ENCODE measurements at regions not wholly inside any gene's neighbourhood (a gene's known extent, or its start where the extent isn't known, plus 50 kb on each side); places are given as distances from the start of the nearest gene placed in this dataset.

DNA sequence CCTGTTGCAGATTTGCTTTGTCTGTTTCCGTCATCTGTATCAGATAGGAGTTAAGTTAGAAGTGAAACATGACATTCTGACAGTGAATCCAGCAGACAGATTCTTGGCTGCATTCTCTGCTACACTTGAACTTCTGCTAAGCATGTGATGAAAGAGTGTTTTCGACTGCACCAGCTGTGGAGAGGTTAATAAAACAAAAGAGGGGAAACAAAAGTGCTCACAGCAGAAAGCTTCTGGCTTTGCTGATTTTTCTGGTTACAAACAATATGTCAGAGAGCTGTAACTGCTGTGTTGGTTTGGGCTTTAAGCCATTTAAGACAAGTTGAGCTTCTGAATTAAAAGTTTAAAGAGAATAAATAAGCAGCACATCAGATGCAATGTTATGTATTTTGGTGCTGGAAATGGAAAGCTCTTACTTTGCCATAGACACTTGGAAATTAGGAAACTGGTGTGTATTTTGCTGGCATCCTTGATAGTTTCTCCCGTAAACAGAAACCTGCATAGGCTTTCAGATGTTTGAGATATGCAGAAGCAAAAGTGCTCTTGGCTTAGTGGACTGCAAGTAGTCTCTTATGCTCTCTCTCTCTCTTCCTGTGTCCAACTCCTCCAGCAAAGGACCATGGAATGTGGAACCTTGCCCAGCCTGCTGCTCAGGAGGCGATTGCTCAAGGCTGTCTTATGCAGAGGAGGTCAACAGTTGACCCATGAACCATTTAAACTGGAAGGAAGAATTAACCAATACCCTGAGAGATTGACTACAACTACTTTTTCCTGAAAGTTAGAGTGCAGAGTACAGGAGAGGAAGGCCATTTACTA is 104.9 kb downstream of the RPS12 start:
- Histone ChIP-seq H3K27ac (no peak overlapping the region), H3K4me3 (no peak overlapping the region), H3K36me3 (no peaks in the 10 kb centered on the region), H3K27me3 (replicated peaks) (no peaks in the 10 kb centered on the region; the same call in 1 of the 2 replicates), H3K9me3 (replicated peaks) (no peaks in the 10 kb centered on the region), H3K4me1 (replicated peaks) (no peaks in the 10 kb centered on the region)
- no peak for DNase-seq (ENCODE audit: low read depth in 1 of 2, low spot score in 2 of 2)

DNA sequence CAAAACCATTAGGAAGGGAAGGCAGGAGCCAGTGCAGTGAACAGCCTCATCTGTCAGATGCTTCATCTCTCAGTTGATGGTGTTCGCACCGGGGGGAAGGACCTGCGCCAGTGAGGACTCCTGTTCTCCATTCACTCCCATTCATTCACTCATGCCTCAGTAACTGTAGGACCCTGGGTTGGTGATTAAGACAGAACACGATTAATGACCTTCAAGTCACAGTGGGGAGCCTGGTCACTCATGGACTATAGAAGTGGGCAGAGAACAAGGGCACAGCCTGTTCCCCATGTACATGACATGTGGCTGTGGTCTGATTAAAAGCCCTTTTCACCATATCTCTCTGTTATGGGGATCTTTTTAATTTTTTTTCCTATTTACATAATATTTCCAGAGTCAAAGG is 113.3 kb downstream of the RPS12 start:
- no peaks in the 10 kb centered on the region for H3K4me1 ChIP-seq (replicated peaks)
- no peaks in the 10 kb centered on the region for H3K9me3 ChIP-seq (replicated peaks)
- no peaks in the 10 kb centered on the region for H3K27me3 ChIP-seq (replicated peaks)
- no peak overlapping the region for H3K4me3 ChIP-seq
- DNase-seq (ENCODE audit: low read depth in 1 of 2, low spot score in 2 of 2): no peak
- no peak overlapping the region for H3K27ac ChIP-seq
- no peaks in the 10 kb centered on the region for H3K36me3 ChIP-seq

DNA sequence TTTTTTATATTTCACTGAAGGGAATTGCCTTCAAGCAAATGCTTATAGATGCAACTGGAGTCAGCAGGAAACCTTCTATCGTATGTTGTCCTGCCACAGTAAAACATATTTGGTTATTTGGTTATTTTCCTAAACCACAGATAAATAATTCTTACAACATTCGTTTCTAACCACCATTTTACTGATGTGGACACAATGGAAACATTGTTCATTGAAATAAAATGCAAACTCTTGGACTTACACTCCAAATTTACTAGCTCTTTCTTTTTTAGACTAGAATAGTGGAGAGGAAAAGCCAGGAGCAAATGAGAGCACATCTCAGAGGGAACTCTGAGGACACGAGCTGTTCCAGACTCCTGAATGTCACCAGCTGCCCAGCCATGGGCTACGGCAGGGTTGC is 114.8 kb downstream of the RPS12 start:
- H3K9me3 ChIP-seq (replicated peaks): no peaks in the 10 kb centered on the region
- no peak for DNase-seq (ENCODE audit: low read depth in 1 of 2, low spot score in 2 of 2)
- H3K4me1 ChIP-seq (replicated peaks): no peaks in the 10 kb centered on the region
- no peak overlapping the region for H3K4me3 ChIP-seq
- peaks cover 6% of the 10 kb centered on the region; the same call in 1 of the 2 replicates for H3K27me3 ChIP-seq (replicated peaks)
- no peak overlapping the region for H3K27ac ChIP-seq
- no peaks in the 10 kb centered on the region for H3K36me3 ChIP-seq

DNA sequence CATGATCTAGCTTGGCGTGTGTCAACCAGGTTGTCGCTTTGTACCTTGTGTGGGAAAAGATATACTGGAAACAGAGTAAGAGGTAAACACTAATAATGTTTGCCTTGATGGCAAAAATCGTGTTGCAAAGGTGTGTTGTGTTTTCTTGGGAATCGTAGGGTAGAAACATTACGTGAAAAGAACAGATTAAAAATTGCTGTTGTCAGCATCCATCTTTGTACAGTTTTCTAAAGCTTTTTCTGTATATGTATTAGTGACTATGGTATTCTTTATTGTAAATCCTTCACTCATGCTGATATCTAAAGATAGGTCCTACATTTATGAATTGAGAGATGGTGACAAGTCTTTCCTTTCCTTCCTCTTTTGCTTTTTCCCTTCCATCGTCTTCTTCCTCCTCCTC is 116.9 kb downstream of the RPS12 start:
- no peak for DNase-seq (ENCODE audit: low read depth in 1 of 2, low spot score in 2 of 2)

DNA sequence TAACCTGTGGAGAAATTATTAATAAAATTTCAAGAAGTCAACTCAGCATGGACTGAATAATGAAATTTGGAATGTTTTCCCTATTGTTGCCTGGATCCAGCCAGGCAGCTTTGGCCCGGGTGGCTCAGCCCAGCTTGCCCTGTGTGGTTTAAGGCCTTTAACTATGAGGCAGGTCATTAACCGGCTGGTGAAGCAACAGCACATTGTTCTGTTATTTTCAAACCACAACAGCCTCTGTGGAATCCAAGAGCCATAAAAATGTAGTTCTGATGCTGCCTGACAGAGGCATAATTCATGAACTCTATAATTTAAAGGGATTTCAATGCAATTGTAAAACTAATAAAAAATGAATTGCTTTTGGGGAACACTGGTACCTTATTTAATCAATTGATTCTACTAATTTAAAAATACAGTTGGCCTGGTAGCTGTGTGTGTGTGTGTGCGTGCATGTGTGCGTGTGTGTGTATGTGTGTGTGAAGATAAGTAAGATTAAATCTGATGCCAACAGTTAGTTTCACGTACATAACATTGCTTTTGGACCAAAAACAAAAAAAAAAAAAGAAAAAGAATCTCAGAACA is 117.7 kb downstream of the RPS12 start:
- H3K27me3 ChIP-seq (replicated peaks): peaks cover 8% of the 10 kb centered on the region; the same call in 1 of the 2 replicates
- no peaks in the 10 kb centered on the region for H3K36me3 ChIP-seq
- no peak overlapping the region for H3K4me3 ChIP-seq
- DNase-seq (ENCODE audit: low read depth in 1 of 2, low spot score in 2 of 2): no peak
- H3K4me1 ChIP-seq (replicated peaks): no peaks in the 10 kb centered on the region
- H3K9me3 ChIP-seq (replicated peaks): no peaks in the 10 kb centered on the region
- no peak overlapping the region for H3K27ac ChIP-seq

More for the DNA sequence above, 116.9 kb downstream of the RPS12 start:
- Histone ChIP-seq H3K27me3 (replicated peaks) (peaks cover 8% of the 10 kb centered on the region; the same call in 1 of the 2 replicates), H3K36me3 (no peaks in the 10 kb centered on the region), H3K27ac (no peak overlapping the region), H3K9me3 (replicated peaks) (no peaks in the 10 kb centered on the region), H3K4me1 (replicated peaks) (no peaks in the 10 kb centered on the region), H3K4me3 (no peak overlapping the region)

DNA sequence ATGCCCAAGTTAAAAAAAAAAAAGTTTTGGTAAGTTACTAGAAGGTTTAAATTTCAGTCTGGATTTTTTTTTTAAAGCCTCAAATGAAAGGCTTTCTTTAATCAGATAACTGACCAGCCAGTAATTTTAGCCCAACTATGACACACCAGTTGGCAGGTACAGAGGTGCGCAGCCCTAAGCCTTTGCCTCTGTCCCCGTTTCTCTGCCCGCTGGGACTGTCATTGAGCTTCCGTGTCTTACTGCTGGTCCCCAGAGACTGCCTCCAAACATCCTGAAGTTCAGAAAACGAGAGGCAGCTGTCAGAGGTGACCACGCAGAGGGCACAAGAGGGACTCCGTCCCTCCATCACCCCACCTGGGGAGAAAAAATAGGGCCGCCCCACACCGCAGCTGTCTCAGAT is 118.2 kb downstream of the RPS12 start:
- Histone ChIP-seq H3K27ac (no peak overlapping the region), H3K4me1 (replicated peaks) (no peaks in the 10 kb centered on the region), H3K27me3 (replicated peaks) (peaks cover 8% of the 10 kb centered on the region; the same call in 1 of the 2 replicates), H3K9me3 (replicated peaks) (no peaks in the 10 kb centered on the region), H3K36me3 (no peaks in the 10 kb centered on the region), H3K4me3 (no peak overlapping the region)
- DNase-seq (ENCODE audit: low read depth in 1 of 2, low spot score in 2 of 2): no peak

DNA sequence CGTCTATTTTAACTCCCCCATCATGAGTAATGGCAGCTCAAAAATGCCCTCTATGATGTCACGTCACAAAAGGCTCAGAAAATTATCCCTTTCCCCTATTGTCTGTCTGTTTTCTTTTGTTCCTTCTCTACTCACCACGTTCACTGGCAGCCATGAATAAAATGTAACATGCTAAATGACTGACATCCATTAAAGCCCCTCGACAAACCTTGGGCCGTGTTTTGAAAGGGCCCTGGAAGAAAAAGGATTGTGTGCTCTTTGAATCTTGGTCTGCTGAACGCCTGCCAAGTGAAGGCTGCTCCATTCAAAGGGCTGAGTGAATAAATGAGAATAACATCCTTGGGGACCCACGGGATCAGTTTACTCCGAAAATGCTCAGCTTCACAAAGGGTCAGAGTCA is 118.7 kb downstream of the RPS12 start:
- peaks cover 8% of the 10 kb centered on the region; the same call in 1 of the 2 replicates for H3K27me3 ChIP-seq (replicated peaks)
- H3K27ac ChIP-seq: no peak overlapping the region
- no peak overlapping the region for H3K4me3 ChIP-seq
- no peak for DNase-seq (ENCODE audit: low read depth in 1 of 2, low spot score in 2 of 2)
- H3K36me3 ChIP-seq: no peaks in the 10 kb centered on the region
- no peaks in the 10 kb centered on the region for H3K4me1 ChIP-seq (replicated peaks)
- H3K9me3 ChIP-seq (replicated peaks): no peaks in the 10 kb centered on the region

DNA sequence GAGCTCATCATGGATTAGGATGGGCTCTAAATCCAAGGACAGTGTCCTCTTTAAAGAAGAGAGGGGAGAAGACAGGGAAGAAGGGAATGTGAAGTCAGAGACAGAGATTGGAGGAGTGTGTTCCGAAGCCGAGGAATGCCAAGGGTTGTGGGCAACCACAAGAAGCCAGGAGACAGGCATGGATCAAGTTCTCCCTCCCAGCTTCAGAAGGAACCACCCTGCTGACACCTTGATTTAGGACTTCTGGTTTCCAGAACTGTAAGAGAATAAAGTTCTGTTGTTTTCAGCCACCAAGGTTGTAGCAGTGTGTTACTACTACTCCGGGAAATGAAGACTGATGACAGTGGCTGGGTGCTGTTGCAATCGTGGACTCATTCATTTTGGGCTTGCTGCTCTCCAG is 120.1 kb downstream of the RPS12 start:
- no peak overlapping the region for H3K4me3 ChIP-seq
- H3K36me3 ChIP-seq: no peaks in the 10 kb centered on the region
- peaks cover 8% of the 10 kb centered on the region; the same call in 1 of the 2 replicates for H3K27me3 ChIP-seq (replicated peaks)
- H3K27ac ChIP-seq: no peak overlapping the region
- H3K4me1 ChIP-seq (replicated peaks): no peaks in the 10 kb centered on the region
- DNase-seq (ENCODE audit: low read depth in 1 of 2, low spot score in 2 of 2): no peak
- H3K9me3 ChIP-seq (replicated peaks): no peaks in the 10 kb centered on the region

DNA sequence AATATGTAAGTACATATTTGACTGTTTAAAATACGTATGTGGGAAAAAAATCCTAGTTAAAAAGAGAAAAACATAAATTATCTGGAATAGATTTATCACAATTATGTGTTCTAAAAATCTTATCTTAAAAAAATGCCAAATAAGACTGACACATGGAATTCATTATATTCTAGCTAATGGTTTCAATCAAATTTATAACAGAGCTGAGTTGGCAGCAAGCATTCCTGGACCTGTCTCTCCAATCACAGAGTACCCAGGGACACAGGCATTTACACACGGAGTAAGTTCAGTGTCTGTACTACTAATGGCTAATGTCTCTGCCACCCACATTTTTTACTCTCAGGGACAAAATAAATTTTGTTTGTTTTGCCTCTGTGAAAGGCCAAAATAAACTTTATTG is 122.3 kb downstream of the RPS12 start:
- Histone ChIP-seq H3K27ac (no peak overlapping the region), H3K36me3 (no peaks in the 10 kb centered on the region), H3K4me3 (no peak overlapping the region), H3K4me1 (replicated peaks) (no peaks in the 10 kb centered on the region), H3K9me3 (replicated peaks) (no peaks in the 10 kb centered on the region), H3K27me3 (replicated peaks) (peaks cover 8% of the 10 kb centered on the region; the same call in 1 of the 2 replicates)
- DNase-seq (ENCODE audit: low read depth in 1 of 2, low spot score in 2 of 2): no peak

DNA sequence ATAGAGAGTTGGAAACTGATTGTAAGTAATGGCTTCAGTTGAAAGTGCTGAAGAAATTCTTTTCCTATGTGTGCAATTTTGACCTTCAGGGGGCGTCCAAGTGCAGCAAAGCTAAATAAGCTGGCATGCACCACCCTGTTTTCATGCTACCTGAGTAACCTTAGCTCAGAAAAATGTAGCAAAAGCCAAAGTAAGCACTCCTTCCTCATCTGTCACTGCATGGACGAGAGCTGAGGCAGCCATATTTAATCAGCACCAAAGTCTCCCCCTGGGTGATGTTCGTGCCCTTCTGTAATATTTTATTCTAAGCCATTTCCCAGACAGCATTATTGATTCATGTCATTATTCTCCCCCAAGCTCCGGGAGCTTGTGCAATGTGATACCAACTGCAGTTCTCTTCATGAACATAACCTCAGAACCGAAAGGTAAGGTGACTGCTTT is 123.1 kb downstream of the RPS12 start:
- Histone ChIP-seq H3K27ac (no peak overlapping the region), H3K4me1 (replicated peaks) (no peaks in the 10 kb centered on the region), H3K9me3 (replicated peaks) (no peaks in the 10 kb centered on the region), H3K27me3 (replicated peaks) (peaks cover 8% of the 10 kb centered on the region; the same call in 1 of the 2 replicates), H3K4me3 (no peak overlapping the region), H3K36me3 (no peaks in the 10 kb centered on the region)
- DNase-seq (ENCODE audit: low read depth in 1 of 2, low spot score in 2 of 2): no peak

DNA sequence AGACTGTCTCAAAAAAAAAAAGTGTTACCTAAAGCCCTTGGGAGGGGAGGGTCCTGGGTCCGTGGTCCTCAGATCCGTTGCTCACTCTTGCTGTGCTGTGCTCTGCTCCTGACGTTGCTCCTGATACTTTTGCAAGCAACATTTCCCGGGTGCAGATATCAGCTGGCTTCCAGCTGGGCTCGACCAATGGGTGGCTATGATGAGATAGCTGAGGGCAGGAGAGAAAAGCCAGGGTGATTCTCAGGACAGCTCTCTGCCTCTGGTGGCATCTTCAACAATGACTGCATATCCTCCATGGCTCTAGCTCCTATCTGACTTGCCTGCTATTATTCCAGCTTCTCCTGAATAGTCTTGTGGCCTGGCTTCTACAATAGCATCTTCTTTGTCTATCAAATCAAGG is 134.5 kb downstream of the RPS12 start:
- H3K4me3 ChIP-seq: no peak overlapping the region
- H3K9me3 ChIP-seq (replicated peaks): no peaks in the 10 kb centered on the region
- no peaks in the 10 kb centered on the region for H3K36me3 ChIP-seq
- no peaks in the 10 kb centered on the region; the same call in 1 of the 2 replicates for H3K27me3 ChIP-seq (replicated peaks)
- no peak for DNase-seq (ENCODE audit: low read depth in 1 of 2, low spot score in 2 of 2)
- H3K4me1 ChIP-seq (replicated peaks): no peaks in the 10 kb centered on the region
- no peak overlapping the region for H3K27ac ChIP-seq

DNA sequence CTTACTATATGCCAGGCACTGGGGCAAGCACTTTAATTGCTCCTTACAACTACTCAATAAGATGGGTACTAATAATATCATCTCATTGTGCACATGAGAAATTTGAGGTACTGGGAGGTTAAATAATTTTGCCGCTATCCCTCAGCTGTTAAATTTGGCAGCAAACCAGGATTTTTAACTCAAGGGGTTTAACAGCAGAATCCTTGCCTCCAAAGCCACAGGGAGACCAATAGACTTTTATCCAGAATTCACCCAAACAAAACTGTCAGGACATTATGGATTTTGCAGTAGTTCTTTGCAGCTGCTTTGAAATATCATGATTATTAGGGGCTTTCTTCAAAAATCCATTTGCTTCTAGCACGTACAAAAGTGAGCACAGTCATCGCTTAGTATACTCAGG is 136.2 kb downstream of the RPS12 start:
- H3K27ac ChIP-seq: no peak overlapping the region
- no peaks in the 10 kb centered on the region; the same call in 1 of the 2 replicates for H3K27me3 ChIP-seq (replicated peaks)
- no peak overlapping the region for H3K4me3 ChIP-seq
- no peak for DNase-seq (ENCODE audit: low read depth in 1 of 2, low spot score in 2 of 2)
- H3K9me3 ChIP-seq (replicated peaks): no peaks in the 10 kb centered on the region
- no peaks in the 10 kb centered on the region for H3K4me1 ChIP-seq (replicated peaks)
- H3K36me3 ChIP-seq: no peaks in the 10 kb centered on the region

DNA sequence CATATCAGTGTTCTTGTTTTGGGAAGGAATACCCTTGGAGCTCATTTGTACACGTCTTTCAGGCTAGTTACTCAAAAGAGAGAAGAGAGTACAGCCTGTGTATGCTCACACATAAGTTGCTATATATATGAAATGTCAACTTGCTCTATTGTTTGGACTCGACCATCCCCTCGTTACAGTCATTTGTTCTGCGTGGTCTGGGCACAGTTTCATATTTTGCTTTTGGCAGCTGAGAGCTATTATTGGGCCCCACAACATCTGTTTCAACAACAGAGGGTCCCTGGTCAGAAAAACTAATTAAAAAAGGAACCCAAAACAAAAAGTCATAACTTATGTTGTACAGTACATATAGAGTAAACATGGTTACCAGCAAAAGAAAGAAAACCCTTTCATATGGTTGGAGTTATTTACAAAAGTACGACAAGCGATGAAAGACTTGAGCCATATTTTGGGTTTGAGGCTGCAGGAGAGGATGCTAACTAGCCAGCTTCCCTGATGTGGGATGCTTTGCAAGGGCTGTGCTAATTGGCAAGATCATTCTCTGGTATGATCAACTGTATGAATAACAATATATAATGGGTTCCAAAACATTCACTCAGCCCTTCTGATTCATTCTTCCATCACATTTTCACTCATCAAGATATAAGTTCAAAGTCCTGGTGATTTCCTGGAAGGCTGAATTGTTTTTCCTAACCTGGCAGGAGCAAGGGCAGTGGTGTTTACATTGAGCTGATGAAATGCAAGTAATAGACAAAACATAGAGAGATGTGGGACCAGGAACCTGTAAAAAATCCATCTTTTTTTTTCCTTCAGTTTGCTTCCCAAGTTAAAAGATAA is 137.9 kb downstream of the RPS12 start:
- no peak overlapping the region for H3K4me3 ChIP-seq
- no peak for DNase-seq (ENCODE audit: low read depth in 1 of 2, low spot score in 2 of 2)
- no peaks in the 10 kb centered on the region; the same call in 1 of the 2 replicates for H3K27me3 ChIP-seq (replicated peaks)
- H3K27ac ChIP-seq: no peak overlapping the region
- no peaks in the 10 kb centered on the region for H3K4me1 ChIP-seq (replicated peaks)
- H3K9me3 ChIP-seq (replicated peaks): no peaks in the 10 kb centered on the region
- H3K36me3 ChIP-seq: no peaks in the 10 kb centered on the region

DNA sequence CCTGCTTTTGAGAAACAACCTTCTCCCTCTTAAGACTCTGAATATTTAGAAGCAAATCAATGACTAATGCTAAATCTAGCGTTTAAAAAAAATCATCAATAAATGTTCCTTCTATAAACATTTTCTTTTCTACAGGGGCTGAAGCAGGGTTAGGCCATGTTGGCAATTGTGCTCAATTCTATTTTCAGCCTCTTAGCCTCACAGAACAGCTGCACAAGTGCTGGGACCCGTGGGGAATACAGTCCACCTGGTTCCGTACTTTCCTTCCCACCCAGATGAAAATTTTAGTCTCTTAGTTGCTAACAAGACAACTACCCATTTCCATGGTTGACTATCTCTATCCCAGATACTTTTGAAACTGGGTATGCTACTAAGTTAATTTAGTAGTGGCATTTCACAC is 138.6 kb downstream of the RPS12 start:
- no peak overlapping the region for H3K27ac ChIP-seq
- no peaks in the 10 kb centered on the region; the same call in 1 of the 2 replicates for H3K27me3 ChIP-seq (replicated peaks)
- no peaks in the 10 kb centered on the region for H3K9me3 ChIP-seq (replicated peaks)

More for the DNA sequence above, 138.6 kb downstream of the RPS12 start:
- Histone ChIP-seq H3K4me3 (no peak overlapping the region), H3K36me3 (no peaks in the 10 kb centered on the region), H3K4me1 (replicated peaks) (no peaks in the 10 kb centered on the region)
- no peak for DNase-seq (ENCODE audit: low read depth in 1 of 2, low spot score in 2 of 2)

Data from SJSA1 (cell line).